Adrenal gland (tissue), 9 donors: ENCODE measurements at regions not wholly inside any gene's neighbourhood (a gene's known extent, or its start where the extent isn't known, plus 50 kb on each side); places are given as distances from the start of the nearest gene placed in this dataset.

ENCODE experiments used
- DNase-seq, 7 donors: peaks; one replicate each; pipeline ENCODE4 v3.0.0-alpha.2; 2019 to 2020
- H3K27ac ChIP-seq, 5 donors: fragments of 200-600 bp; sonication (generic) in 4 of 5; 1 replicate in 3 of 5; 2 replicates in 2 of 5; pipeline versions ENCODE4 v1.5.1 to v1.8.0; 2016 to 2020; ENCODE audit warnings: mild to moderate bottlenecking in 1 of 5
- H3K27me3 ChIP-seq: fragments of 200-600 bp; 2 replicates; pipeline ENCODE4 v1.8.0; 2021
- H3K36me3 ChIP-seq, 2 donors: fragments of 200-600 bp; replicated peaks in 1 of 2; 1 replicate in 1 of 2; 2 replicates in 1 of 2; pipeline versions ENCODE4 v1.5.1 to v1.8.0; 2018 to 2022
- H3K4me1 ChIP-seq, 2 donors: fragments of 200-600 bp; replicated peaks in 1 of 2; 1 replicate in 1 of 2; 2 replicates in 1 of 2; pipeline versions ENCODE4 v1.5.1 to v1.8.0; 2018 to 2021
- H3K4me3 ChIP-seq, 4 donors: fragments of 200-600 bp; sonication (generic) in 3 of 4; one replicate each; pipeline ENCODE4 v1.5.1; 2016 to 2018
- H3K9me3 ChIP-seq, 3 donors: fragments of 200-600 bp; sonication (generic) in 1 of 3; replicated peaks in 1 of 3; 1 replicate in 2 of 3; 2 replicates in 1 of 3; pipeline versions ENCODE4 v1.5.1 to v1.8.0; 2016 to 2021
- POLR2A ChIP-seq, 2 donors: fragments of 450-650 bp; IDR thresholded peaks; one replicate each; pipeline ENCODE4 v1.6.1; 2017; ENCODE audit warnings: antibody characterized with exemption in 2 of 2, mild to moderate bottlenecking in 2 of 2, moderate library complexity in 1 of 2
- WGBS, 4 donors: extraction: QIAGEN DNeasy Blood & Tissue Kit in 2 of 4; methylation state at CpG; one replicate each; pipeline versions ENCODE4 v1.1.5 to v1.1.7; 2013 to 2017; 5-methylcytosine and 5-hydroxymethylcytosine counted together
- intact Hi-C, 2 donors: fragments of 100-400 bp; cut with DNase I; formaldehyde crosslinking; loops; one replicate each; pipeline versions ENCODE4 v1.14.1 to v1.15.0; 2022 to 2023
- TF ChIP-seq, protein P1 (sequence below), 6 experiments: fragments of 450-650 bp in 4 of 6; fragments of 200-600 bp in 2 of 6; sonication (generic) in 1 of 6; IDR thresholded peaks; 1 replicate in 5 of 6; 2 replicates in 1 of 6; pipeline versions ENCODE4 v1.5.1 to v1.8.0; 2016 to 2021; ENCODE audit warnings: antibody characterized with exemption in 6 of 6, mild to moderate bottlenecking in 2 of 6, moderate library complexity in 1 of 6
- donor health status: healthy with polysubstance abuse.
- donor health status: Bipolar disorder and iron deficiency.
- donor health status: DM: yes; HTN: yes; CAD: no.
- donor health status: DM: no; HTN: no; CAD: no.
- donor health status: DM: no; HTN: no; CAD: no.

DNA sequence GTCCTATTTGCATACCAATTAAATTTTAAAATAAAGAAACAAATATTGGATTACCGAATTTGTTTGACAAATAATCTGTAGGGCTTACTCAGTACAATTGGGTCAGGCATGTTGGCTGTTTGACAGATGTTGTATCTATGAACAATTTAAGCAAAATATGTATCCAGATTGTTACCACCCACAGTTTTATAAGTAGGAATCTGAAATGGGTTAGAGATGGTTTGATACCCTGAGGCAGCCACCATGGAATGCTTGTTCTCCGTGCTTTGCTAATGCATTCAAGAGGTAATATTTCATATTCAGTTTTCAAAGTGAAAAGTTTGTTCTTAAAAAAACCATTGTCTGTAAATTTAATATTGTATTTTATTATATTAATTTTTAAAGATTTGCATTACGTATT, 285.1 kb upstream of the ARRDC3 start:
- intact Hi-C loops: no loop called here
- TF ChIP-seq, protein P1, sequence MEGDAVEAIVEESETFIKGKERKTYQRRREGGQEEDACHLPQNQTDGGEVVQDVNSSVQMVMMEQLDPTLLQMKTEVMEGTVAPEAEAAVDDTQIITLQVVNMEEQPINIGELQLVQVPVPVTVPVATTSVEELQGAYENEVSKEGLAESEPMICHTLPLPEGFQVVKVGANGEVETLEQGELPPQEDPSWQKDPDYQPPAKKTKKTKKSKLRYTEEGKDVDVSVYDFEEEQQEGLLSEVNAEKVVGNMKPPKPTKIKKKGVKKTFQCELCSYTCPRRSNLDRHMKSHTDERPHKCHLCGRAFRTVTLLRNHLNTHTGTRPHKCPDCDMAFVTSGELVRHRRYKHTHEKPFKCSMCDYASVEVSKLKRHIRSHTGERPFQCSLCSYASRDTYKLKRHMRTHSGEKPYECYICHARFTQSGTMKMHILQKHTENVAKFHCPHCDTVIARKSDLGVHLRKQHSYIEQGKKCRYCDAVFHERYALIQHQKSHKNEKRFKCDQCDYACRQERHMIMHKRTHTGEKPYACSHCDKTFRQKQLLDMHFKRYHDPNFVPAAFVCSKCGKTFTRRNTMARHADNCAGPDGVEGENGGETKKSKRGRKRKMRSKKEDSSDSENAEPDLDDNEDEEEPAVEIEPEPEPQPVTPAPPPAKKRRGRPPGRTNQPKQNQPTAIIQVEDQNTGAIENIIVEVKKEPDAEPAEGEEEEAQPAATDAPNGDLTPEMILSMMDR (IDR thresholded peaks at IDR 0.05): no peak
- no peak for TF ChIP-seq POLR2A (IDR thresholded peaks at IDR 0.05)
- Histone ChIP-seq H3K4me1 (no peaks in the 10 kb centered on the region), H3K4me3 (no peak overlapping the region), H3K9me3 (no peaks in the 10 kb centered on the region), H3K27ac (no peak overlapping the region), H3K27me3 (no peaks in the 10 kb centered on the region), H3K36me3 (no peaks in the 10 kb centered on the region)
- 71 to 77% (median 74%) methylated on average over 3 of the region's 3 CpGs for WGBS, 4 donors
- no peak for DNase-seq

DNA sequence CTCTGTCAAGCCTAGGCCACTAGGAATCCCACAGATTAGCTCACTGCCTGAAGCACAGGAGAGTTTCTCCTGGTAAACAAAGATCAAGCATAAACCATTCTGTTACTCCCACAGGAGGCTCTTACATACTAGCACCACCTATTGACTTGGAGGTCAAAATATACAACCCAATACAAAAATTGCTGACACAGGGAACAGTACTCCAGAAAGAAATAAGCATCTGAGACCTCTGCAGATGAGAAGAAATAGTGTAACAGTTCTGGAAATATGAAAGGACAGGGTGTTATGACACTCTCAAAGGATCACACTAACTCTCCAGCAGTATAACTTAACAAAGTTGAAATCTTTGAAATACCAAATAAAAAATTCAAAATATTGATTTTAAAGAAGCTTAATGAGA, 269.6 kb upstream of the ARRDC3 start:
- intact Hi-C loops: no loop called here
- DNase-seq: no peak
- Histone ChIP-seq H3K36me3 (no peaks in the 10 kb centered on the region), H3K9me3 (peaks cover 0 to 3% (median 0%) of the 10 kb centered on the region in 3 donors), H3K27ac (no peak overlapping the region), H3K4me1 (no peaks in the 10 kb centered on the region), H3K27me3 (no peaks in the 10 kb centered on the region), H3K4me3 (no peak overlapping the region)
- TF ChIP-seq, protein P1 (IDR thresholded peaks at IDR 0.05): no peak
- TF ChIP-seq POLR2A (IDR thresholded peaks at IDR 0.05): no peak

DNA sequence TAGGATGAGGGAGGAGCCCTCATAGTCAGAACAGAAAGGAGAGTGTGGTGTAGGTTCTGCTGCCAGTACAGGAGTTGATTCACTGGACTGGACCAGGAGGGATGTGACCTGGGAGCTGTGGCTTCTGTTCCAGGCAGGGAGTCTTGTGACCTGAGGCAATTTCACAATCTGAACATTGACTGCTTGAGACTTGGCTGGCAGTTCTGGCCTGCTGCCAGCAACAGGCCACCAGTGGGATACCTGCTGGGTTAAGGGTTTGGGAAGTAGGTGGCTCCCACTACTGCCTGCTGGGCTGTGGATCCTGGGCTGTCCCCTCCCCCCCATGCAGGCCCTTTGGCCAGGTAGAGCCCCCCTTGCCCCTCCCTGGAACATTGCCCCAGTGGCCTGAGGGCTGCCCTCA, 268.6 kb upstream of the ARRDC3 start:
- intact Hi-C loops: no loop called here
- Histone ChIP-seq H3K36me3 (no peaks in the 10 kb centered on the region), H3K9me3 (peaks cover 0 to 3% (median 0%) of the 10 kb centered on the region in 3 donors), H3K4me3 (no peak overlapping the region), H3K4me1 (no peaks in the 10 kb centered on the region), H3K27me3 (no peaks in the 10 kb centered on the region), H3K27ac (no peak overlapping the region)
- no peak for DNase-seq
- no peak for TF ChIP-seq POLR2A (IDR thresholded peaks at IDR 0.05)
- TF ChIP-seq, protein P1 (IDR thresholded peaks at IDR 0.05): no peak

DNA sequence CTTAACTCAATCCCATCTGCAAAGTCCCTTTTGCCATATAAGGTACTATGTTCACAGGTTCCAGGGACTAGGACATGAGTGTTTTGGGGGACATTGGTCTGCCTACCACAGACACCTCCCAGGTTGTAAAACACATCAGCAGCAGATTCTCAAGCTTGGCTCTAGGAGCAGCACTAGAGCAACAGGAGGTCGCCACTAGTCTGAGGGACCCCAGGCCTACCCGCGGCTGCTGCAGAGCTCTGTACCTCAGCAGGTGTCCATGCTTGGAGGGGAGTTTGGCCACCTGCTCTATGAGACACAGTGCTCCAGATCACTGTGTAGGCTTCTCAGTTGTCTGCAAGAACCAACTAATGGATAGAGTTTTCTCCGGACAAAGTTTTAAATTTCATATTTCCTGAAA, 262.2 kb upstream of the ARRDC3 start:
- WGBS, 4 donors: 87 to 92% (median 90%) methylated on average over 3 to 4 of the region's 4 CpGs

More for the DNA sequence above, 262.2 kb upstream of the ARRDC3 start:
- no peak overlapping the region for H3K27ac ChIP-seq
- no peak overlapping the region for H3K4me3 ChIP-seq
- intact Hi-C loops: no loop called here
- no peaks in the 10 kb centered on the region for H3K36me3 ChIP-seq
- no peaks in the 10 kb centered on the region for H3K4me1 ChIP-seq
- no peaks in the 10 kb centered on the region for H3K9me3 ChIP-seq
- H3K27me3 ChIP-seq: no peaks in the 10 kb centered on the region
- TF ChIP-seq, protein P1 (IDR thresholded peaks at IDR 0.05): no peak
- TF ChIP-seq POLR2A (IDR thresholded peaks at IDR 0.05): no peak
- no peak for DNase-seq
